ENCODE measurements at regions not wholly inside any gene's neighbourhood (a gene's known extent, or its start where the extent isn't known, plus 50 kb on each side); places are given as distances from the start of the nearest gene placed in this dataset.

DNA sequence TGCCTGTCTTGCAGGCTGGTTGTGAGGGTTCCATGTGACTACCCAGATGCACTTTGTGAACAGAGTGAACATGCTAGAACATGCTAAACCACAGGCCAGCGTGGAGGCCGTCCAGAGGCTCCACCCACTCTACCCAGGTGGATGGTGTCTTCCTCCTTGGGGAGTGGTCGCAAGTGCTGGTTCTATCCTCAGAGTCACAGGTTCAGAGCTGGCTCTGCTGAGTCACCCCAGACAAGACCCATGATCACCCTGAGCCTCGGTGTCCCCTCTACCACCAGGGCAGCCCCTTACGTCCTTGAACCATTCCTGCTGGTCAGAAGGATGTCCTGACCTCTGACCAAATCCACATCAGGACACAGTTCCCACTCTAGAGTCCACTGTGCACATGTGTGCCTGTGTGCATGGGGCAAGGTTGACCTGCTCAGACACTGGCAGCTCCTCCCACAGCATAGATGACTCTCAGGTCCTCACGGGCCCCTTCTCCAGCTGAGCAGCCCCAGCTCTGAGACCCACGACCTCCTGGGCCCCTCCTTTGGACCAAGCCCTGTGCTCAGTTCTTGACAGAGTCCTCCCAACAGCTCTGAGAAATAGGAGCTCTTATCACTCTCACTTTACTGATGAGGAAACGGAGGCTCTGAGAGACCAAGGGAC is 391.8 kb downstream of the MATN1 start:
- DNase-seq (ENCODE audit: low read depth): no peak
- TF ChIP-seq, protein P1, sequence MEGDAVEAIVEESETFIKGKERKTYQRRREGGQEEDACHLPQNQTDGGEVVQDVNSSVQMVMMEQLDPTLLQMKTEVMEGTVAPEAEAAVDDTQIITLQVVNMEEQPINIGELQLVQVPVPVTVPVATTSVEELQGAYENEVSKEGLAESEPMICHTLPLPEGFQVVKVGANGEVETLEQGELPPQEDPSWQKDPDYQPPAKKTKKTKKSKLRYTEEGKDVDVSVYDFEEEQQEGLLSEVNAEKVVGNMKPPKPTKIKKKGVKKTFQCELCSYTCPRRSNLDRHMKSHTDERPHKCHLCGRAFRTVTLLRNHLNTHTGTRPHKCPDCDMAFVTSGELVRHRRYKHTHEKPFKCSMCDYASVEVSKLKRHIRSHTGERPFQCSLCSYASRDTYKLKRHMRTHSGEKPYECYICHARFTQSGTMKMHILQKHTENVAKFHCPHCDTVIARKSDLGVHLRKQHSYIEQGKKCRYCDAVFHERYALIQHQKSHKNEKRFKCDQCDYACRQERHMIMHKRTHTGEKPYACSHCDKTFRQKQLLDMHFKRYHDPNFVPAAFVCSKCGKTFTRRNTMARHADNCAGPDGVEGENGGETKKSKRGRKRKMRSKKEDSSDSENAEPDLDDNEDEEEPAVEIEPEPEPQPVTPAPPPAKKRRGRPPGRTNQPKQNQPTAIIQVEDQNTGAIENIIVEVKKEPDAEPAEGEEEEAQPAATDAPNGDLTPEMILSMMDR (conservative IDR thresholded peaks at IDR 0.05; ENCODE audit: low read depth, low read length): no peak

DNA sequence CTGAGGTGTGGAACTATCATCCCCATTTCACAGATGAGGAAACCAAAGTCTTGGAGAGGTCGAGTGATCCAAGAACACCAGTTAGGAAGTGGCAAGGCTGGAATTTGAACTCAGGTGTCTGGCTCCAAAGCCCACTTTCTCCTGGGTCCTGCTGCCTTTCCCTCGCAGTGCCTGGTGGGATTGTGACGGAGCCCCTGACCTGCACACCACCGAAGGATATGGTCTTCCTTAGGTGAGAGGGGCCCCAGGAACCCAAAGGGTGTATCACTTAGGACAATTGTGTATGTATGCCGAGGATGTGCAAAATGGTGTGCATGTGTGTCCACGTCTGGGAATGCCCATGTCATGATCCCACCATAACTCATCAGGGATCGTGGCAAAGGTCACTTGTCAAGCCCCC is 392.7 kb downstream of the MATN1 start:
- TF ChIP-seq, protein P1 (conservative IDR thresholded peaks at IDR 0.05; ENCODE audit: low read depth, low read length): no peak
- DNase-seq (ENCODE audit: low read depth): no peak
- no peak overlapping the region for H3K4me3 ChIP-seq (ENCODE audit: low read depth, low read length)

More for the DNA sequence above, 391.8 kb downstream of the MATN1 start:
- H3K4me3 ChIP-seq (ENCODE audit: low read depth, low read length): no peak overlapping the region

DNA sequence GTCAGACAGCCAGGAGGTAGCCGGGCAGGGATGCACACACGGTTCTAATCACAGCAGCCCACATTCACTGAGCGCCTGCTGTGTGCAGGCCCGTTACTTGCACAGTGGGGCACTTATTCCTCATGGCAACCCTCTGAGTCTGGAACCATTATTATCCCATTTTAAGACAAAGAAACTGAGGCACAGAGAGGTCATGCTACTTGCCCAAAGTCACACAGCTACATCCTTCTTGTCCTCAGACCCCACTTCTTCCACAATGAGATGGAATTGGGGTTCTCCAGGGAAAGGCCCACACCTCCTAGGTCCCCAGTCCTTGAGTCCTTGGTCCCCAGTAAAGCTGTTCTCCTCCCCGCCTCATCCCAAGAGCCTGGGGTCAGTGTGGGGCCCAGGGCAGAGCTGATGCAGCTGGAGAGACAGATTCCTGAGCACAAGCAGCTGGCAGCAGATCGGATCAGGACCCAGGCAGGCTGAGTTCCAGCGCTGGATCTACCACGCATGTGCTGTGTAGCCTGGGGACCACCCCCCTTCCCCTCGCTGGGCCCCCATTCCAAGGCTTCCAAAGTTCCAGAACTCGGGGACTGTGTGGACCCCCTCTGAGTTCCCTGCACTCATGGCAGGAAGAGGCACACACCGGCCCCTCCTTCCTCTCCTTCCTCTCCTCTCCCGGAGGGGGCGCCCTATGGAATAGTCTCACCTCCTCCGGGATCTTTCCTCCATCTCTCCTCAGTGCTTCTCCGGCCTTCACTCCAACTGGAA is 393.4 kb downstream of the MATN1 start:
- DNase-seq (ENCODE audit: low read depth): no peak
- no peak overlapping the region for H3K4me3 ChIP-seq (ENCODE audit: low read depth, low read length)
- TF ChIP-seq, protein P1 (conservative IDR thresholded peaks at IDR 0.05; ENCODE audit: low read depth, low read length): no peak

DNA sequence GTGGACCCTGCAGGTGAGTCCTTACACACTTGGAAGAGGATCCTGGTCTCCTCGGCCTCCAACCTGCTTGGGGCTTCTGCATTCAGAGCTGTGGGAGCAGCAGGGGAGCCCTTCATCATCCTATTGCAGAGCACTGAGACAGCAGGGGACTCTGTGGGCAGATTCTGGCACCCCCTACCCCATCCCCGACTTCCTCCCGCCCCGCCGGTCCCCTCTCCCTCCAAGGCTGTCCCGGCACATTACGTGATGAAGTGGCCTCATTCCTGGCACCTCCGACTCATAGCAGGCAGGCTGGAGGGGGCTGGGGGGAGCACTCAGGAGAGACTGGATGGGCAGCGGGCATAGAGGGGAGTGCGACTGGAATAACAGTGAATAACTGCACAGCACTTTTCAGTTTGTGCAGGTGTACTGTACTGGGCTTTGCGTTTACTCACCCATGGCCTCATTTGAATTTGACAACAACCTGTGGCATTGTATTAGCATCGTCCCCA is 394.1 kb downstream of the MATN1 start:
- DNase-seq (ENCODE audit: low read depth): no peak
- no peak overlapping the region for H3K4me3 ChIP-seq (ENCODE audit: low read depth, low read length)

DNA sequence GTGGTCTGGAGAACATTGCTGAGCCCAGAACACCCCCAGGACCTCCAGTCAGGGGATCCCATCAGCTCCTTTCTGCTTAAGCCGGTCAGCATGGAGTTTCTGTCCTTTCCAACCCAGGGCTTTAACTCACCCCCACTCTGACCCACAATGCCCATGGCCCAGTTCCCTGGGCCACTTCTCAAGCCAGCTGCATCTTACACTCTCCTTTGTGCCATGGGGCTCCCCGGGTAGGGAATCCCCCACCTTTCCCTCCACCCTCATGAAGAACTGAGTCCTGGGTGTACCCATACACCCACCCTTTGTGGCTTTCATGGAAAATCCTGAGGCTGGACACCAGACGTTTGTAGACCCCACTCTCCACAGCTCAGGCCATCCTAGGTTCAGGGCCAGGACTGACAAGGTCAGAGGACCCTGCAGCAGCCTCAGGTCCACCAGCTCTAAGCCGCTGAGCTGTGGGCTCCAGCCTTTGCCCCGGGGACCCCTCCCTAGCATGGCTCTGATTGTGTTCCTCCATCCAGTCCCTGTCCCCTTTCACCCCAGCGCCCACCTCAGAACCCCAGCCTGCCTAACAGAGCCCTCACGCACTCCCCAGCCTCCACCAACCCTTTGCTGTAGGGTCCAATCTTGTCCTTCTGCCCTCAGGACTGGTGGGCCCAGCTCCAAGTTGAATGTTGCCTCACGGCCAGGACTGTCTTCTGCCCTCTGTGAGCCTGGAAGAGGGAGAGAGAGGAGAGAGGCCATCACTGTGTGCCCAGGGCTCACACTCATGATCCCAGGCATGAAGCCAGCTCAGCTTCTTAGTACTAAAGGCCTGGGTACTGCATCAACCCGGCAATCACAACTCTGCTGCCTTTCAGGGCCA is 394.8 kb downstream of the MATN1 start:
- TF ChIP-seq, protein P1 (conservative IDR thresholded peaks at IDR 0.05; ENCODE audit: low read depth, low read length): no peak
- DNase-seq (ENCODE audit: low read depth): no peak
- H3K4me3 ChIP-seq (ENCODE audit: low read depth, low read length): no peak overlapping the region

More for the DNA sequence above, 394.1 kb downstream of the MATN1 start:
- TF ChIP-seq, protein P1 (conservative IDR thresholded peaks at IDR 0.05; ENCODE audit: low read depth, low read length): no peak

DNA sequence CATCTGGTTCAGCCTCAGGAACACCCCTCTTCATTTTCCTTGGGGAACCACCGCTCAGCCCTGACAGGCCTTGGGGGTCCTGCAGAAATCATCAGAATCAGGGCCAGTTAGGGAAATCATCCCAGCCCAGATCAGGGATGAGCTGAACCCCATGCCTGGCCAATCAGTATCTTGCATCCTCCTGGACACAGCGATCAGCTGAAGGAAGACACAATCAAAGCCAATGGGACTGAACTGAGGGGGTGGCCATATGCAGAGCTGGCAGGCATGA is 395.4 kb downstream of the MATN1 start:
- TF ChIP-seq, protein P1 (conservative IDR thresholded peaks at IDR 0.05; ENCODE audit: low read depth, low read length): no peak
- no peak overlapping the region for H3K4me3 ChIP-seq (ENCODE audit: low read depth, low read length)
- DNase-seq (ENCODE audit: low read depth): no peak

Measured in choroid plexus epithelial cell (primary cell).